ENCODE measurements at regions not wholly inside any gene's neighbourhood (a gene's known extent, or its start where the extent isn't known, plus 50 kb on each side); places are given as distances from the start of the nearest gene placed in this dataset.

DNA sequence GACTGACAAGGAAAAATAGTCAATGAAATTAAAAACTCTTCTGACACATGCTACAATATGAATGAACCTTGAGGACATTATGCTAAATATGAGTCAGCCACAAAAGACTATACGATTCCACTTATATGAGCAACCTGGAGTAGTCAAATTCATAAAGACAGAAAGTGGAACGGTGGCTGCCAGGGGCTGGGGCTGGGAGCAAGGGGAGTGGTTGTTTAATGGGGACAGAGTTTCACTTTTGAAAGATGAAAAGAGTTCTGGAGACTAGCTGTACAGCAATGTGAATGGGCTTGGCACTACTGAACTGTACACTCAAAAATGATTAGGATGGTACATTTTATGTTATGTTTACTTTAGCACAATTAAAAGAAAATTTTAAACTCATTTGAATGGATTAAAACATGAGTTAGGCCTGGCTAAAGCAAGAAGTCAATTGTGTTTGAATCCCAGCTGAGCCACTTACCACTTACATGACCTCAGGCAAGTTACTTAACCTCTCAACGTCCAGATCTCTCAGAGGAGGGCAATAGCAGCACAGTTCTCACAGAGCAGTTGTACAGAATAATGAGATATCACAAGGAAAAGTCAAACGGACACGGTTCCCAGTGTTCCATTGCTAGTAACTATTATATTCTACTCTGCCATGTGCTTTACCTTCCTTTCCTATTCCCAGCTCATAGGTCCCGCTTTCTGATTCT is 102.5 kb downstream of the SPTSSA start:
- FAIRE-seq: no peak
- Histone ChIP-seq H3K4me3 (ENCODE audit: low read depth in 1 of 3, low read length in 3 of 3) (no peak overlapping the region), H3K9me3 (ENCODE audit: control insufficient read depth in 2 of 2, insufficient read depth in 1 of 2, low read depth in 1 of 2, low read length in 1 of 2) (no peaks in the 10 kb centered on the region), H3K27me3 (ENCODE audit: control insufficient read depth in 3 of 3, insufficient read depth in 3 of 3, low read length in 3 of 3) (no peaks in the 10 kb centered on the region), H3K4me1 (ENCODE audit: control insufficient read depth in 3 of 3, insufficient read depth in 2 of 3, low read depth in 1 of 3, low read length in 2 of 3) (no peaks in the 10 kb centered on the region), H3K36me3 (ENCODE audit: control insufficient read depth in 3 of 3, insufficient read depth in 2 of 3, low read depth in 1 of 3, low read length in 3 of 3) (no peaks in the 10 kb centered on the region), H3K27ac (ENCODE audit: low read depth in 1 of 3, low read length in 2 of 3) (no peak overlapping the region)
- DNase-seq: peak; percentile 28
- 26 to 42% (median 30%) methylated on average over 6 of the region's 6 CpGs for WGBS, 3 donors

DNA sequence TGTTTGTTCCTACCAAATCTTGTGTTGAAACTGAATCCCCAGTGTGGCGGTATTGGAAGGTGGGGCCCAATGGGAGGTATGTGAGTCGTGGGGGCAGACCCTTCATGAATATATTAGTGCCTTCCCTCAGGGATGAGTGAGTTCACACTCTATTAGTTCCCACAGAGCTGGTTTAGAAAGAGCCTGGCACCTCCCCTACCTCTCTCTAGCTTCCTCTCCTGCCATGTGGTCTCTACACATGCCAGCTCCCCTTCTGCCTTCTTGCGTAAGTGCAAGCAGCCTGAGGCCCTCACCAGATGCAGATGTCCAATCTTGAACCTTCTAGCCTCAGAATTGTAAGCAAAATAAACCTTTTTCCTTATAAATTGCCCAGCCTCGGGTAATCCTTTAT is 105.8 kb downstream of the SPTSSA start:
- no peak for DNase-seq
- Histone ChIP-seq H3K9me3 (ENCODE audit: control insufficient read depth in 2 of 2, insufficient read depth in 1 of 2, low read depth in 1 of 2, low read length in 1 of 2) (no peaks in the 10 kb centered on the region), H3K4me1 (ENCODE audit: control insufficient read depth in 3 of 3, insufficient read depth in 2 of 3, low read depth in 1 of 3, low read length in 2 of 3) (no peaks in the 10 kb centered on the region), H3K27ac (ENCODE audit: low read depth in 1 of 3, low read length in 2 of 3) (no peak overlapping the region), H3K27me3 (ENCODE audit: control insufficient read depth in 3 of 3, insufficient read depth in 3 of 3, low read length in 3 of 3) (no peaks in the 10 kb centered on the region), H3K36me3 (ENCODE audit: control insufficient read depth in 3 of 3, insufficient read depth in 2 of 3, low read depth in 1 of 3, low read length in 3 of 3) (no peaks in the 10 kb centered on the region), H3K4me3 (ENCODE audit: low read depth in 1 of 3, low read length in 3 of 3) (no peak overlapping the region)
- 76 to 92% (median 82%) methylated on average over 4 of the region's 4 CpGs for WGBS, 3 donors
- FAIRE-seq: no peak

DNA sequence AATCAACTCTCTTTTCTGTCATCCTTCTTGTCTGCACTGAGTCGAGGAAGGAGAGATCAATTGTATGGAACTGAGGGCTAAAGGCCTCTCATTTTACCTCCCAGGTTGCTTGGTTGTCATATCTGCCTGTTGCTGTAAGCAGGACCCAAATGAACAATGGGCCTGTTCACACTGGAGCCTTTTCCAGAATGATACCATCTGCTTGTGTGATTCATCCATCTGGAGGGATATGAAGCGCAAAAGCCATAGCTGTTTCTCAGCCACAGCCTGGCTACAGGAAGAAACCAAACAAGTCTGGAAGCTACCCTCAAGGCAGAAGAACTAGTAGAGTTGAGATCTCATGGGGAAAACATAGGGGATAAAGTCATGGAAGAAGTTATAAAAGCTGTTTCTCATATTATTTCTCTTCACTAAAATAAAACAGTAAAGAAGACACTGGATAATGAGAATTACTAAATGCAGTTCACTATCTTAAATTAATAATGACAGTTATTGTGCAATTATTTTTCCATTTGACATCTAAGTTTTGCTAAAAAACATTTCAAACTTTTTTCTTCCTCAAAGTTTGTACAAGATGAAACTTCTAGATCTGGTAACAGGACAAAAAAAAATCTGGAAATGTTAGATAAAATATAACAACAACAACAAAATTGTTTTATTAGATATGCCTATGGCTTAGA is 106.3 kb downstream of the SPTSSA start:
- H3K9me3 ChIP-seq (ENCODE audit: control insufficient read depth in 2 of 2, insufficient read depth in 1 of 2, low read depth in 1 of 2, low read length in 1 of 2): no peaks in the 10 kb centered on the region
- FAIRE-seq (no peak), DNase-seq (no peak)
- H3K27ac ChIP-seq (ENCODE audit: low read depth in 1 of 3, low read length in 2 of 3): no peak overlapping the region
- H3K4me1 ChIP-seq (ENCODE audit: control insufficient read depth in 3 of 3, insufficient read depth in 2 of 3, low read depth in 1 of 3, low read length in 2 of 3): no peaks in the 10 kb centered on the region
- H3K4me3 ChIP-seq (ENCODE audit: low read depth in 1 of 3, low read length in 3 of 3): no peak overlapping the region
- 52 to 75% (median 68%) methylated on average over 2 of the region's 2 CpGs for WGBS, 3 donors
- H3K36me3 ChIP-seq (ENCODE audit: control insufficient read depth in 3 of 3, insufficient read depth in 2 of 3, low read depth in 1 of 3, low read length in 3 of 3): no peaks in the 10 kb centered on the region
- H3K27me3 ChIP-seq (ENCODE audit: control insufficient read depth in 3 of 3, insufficient read depth in 3 of 3, low read length in 3 of 3): no peaks in the 10 kb centered on the region

DNA sequence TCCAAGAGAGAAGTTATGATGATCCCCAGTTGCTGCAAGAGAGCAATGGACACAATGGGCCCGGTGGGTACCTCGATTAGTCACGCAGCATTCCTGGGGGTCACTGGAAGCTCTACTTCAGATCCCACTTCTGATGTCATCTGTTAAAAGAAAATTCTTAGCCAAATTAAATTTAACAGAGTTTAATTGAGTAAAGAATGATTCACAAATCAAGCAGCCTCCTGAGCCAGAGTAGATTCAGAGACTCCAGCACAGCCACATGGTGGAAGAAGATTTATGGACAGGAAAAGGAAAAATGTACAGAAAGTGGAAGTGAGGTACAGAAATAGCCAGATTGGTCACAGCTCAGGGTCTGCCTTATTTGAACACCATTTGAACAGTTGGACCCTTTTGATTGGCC is 107.5 kb downstream of the SPTSSA start:
- Histone ChIP-seq H3K27ac (ENCODE audit: low read depth in 1 of 3, low read length in 2 of 3) (no peak overlapping the region), H3K4me1 (ENCODE audit: control insufficient read depth in 3 of 3, insufficient read depth in 2 of 3, low read depth in 1 of 3, low read length in 2 of 3) (no peaks in the 10 kb centered on the region), H3K4me3 (ENCODE audit: low read depth in 1 of 3, low read length in 3 of 3) (no peak overlapping the region), H3K27me3 (ENCODE audit: control insufficient read depth in 3 of 3, insufficient read depth in 3 of 3, low read length in 3 of 3) (no peaks in the 10 kb centered on the region), H3K9me3 (ENCODE audit: control insufficient read depth in 2 of 2, insufficient read depth in 1 of 2, low read depth in 1 of 2, low read length in 1 of 2) (no peaks in the 10 kb centered on the region), H3K36me3 (ENCODE audit: control insufficient read depth in 3 of 3, insufficient read depth in 2 of 3, low read depth in 1 of 3, low read length in 3 of 3) (no peaks in the 10 kb centered on the region)
- DNase-seq (no peak), FAIRE-seq (no peak)
- 89 to 96% (median 95%) methylated on average over 3 of the region's 3 CpGs for WGBS, 3 donors

DNA sequence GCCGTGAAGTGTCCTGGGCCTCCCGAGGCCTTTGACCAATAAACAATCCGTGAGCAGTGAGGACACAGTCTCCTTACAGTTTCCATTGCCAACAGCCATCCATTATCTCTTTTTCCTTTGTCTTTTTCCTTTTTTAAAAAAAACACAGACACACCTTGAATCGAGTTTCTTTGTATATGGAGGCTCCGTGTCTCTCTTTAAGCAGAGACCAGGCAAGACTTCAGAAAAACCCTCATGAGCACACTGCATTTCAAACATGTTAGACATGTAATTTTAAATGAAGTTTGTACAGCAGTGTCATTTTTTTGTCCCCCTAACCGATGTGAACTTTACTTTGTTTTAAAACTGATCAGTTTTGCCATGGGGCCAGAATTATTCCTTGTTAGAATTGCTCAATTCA is 111.1 kb downstream of the SPTSSA start:
- no peak overlapping the region for H3K4me3 ChIP-seq (ENCODE audit: low read depth in 1 of 3, low read length in 3 of 3)

DNA sequence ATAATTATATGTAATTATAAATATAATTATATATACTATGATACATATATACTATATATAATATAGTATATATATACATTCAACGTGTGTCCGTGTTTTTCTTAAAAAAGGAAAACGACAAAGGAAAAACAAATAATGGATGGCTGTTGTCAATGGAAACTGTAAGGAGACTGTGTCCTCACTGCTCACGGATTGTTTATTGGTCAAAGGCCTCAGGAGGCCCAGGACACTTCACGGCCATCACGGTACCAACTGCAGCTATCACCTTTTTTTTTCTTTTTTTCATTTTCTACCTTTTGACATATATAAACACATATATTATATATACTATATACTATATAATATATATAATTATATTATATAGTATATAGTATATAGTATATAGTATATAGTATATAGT is 113.4 kb downstream of the SPTSSA start:
- no peaks in the 10 kb centered on the region for H3K27me3 ChIP-seq (ENCODE audit: control insufficient read depth in 3 of 3, insufficient read depth in 3 of 3, low read length in 3 of 3)
- no peak overlapping the region for H3K27ac ChIP-seq (ENCODE audit: low read depth in 1 of 3, low read length in 2 of 3)
- no peaks in the 10 kb centered on the region for H3K4me1 ChIP-seq (ENCODE audit: control insufficient read depth in 3 of 3, insufficient read depth in 2 of 3, low read depth in 1 of 3, low read length in 2 of 3)
- DNase-seq: no peak
- H3K4me3 ChIP-seq (ENCODE audit: low read depth in 1 of 3, low read length in 3 of 3): no peak overlapping the region
- WGBS, 3 donors: 82 to 90% (median 87%) methylated on average over 6 of the region's 6 CpGs
- H3K9me3 ChIP-seq (ENCODE audit: control insufficient read depth in 2 of 2, insufficient read depth in 1 of 2, low read depth in 1 of 2, low read length in 1 of 2): peaks cover 0 to 6% of the 10 kb centered on the region in 2 donors
- FAIRE-seq: no peak
- no peaks in the 10 kb centered on the region for H3K36me3 ChIP-seq (ENCODE audit: control insufficient read depth in 3 of 3, insufficient read depth in 2 of 3, low read depth in 1 of 3, low read length in 3 of 3)

More for the DNA sequence above, 111.1 kb downstream of the SPTSSA start:
- WGBS, 3 donors: 86 to 90% (median 87%) methylated on average over 6 of the region's 6 CpGs
- DNase-seq: no peak
- no peak for FAIRE-seq
- H3K27ac ChIP-seq (ENCODE audit: low read depth in 1 of 3, low read length in 2 of 3): no peak overlapping the region
- H3K27me3 ChIP-seq (ENCODE audit: control insufficient read depth in 3 of 3, insufficient read depth in 3 of 3, low read length in 3 of 3): no peaks in the 10 kb centered on the region
- H3K36me3 ChIP-seq (ENCODE audit: control insufficient read depth in 3 of 3, insufficient read depth in 2 of 3, low read depth in 1 of 3, low read length in 3 of 3): no peaks in the 10 kb centered on the region
- no peaks in the 10 kb centered on the region for H3K4me1 ChIP-seq (ENCODE audit: control insufficient read depth in 3 of 3, insufficient read depth in 2 of 3, low read depth in 1 of 3, low read length in 2 of 3)
- H3K9me3 ChIP-seq (ENCODE audit: control insufficient read depth in 2 of 2, insufficient read depth in 1 of 2, low read depth in 1 of 2, low read length in 1 of 2): peaks cover 0 to 2% of the 10 kb centered on the region in 2 donors

DNA sequence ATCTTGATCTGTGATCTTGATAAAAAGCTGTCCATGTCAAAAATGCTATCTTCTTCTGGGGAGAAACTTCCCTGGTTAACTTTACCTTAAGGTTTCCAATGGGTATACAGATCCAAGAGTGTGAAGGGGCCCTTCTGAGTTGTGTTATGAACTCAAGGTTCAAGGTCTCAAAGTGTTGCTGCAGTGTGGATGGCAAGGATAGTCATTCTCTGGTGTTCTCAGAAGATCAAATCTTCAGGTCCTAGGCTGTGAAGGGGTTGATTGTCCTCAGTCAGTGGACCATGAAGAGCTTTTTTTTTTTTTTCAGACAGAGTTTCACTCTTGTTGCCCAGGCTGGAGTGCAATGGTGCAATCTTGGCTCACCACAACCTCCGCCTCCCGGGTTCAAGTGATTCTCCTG is 114.4 kb downstream of the SPTSSA start:
- H3K27me3 ChIP-seq (ENCODE audit: control insufficient read depth in 3 of 3, insufficient read depth in 3 of 3, low read length in 3 of 3): no peaks in the 10 kb centered on the region
- WGBS, 3 donors: 96 to 100% (median 100%) methylated on average over 2 of the region's 2 CpGs
- peaks cover 0 to 6% of the 10 kb centered on the region in 2 donors for H3K9me3 ChIP-seq (ENCODE audit: control insufficient read depth in 2 of 2, insufficient read depth in 1 of 2, low read depth in 1 of 2, low read length in 1 of 2)
- no peak overlapping the region for H3K4me3 ChIP-seq (ENCODE audit: low read depth in 1 of 3, low read length in 3 of 3)
- H3K36me3 ChIP-seq (ENCODE audit: control insufficient read depth in 3 of 3, insufficient read depth in 2 of 3, low read depth in 1 of 3, low read length in 3 of 3): no peaks in the 10 kb centered on the region
- no peak overlapping the region for H3K27ac ChIP-seq (ENCODE audit: low read depth in 1 of 3, low read length in 2 of 3)
- no peaks in the 10 kb centered on the region for H3K4me1 ChIP-seq (ENCODE audit: control insufficient read depth in 3 of 3, insufficient read depth in 2 of 3, low read depth in 1 of 3, low read length in 2 of 3)
- no peak for DNase-seq
- no peak for FAIRE-seq

DNA sequence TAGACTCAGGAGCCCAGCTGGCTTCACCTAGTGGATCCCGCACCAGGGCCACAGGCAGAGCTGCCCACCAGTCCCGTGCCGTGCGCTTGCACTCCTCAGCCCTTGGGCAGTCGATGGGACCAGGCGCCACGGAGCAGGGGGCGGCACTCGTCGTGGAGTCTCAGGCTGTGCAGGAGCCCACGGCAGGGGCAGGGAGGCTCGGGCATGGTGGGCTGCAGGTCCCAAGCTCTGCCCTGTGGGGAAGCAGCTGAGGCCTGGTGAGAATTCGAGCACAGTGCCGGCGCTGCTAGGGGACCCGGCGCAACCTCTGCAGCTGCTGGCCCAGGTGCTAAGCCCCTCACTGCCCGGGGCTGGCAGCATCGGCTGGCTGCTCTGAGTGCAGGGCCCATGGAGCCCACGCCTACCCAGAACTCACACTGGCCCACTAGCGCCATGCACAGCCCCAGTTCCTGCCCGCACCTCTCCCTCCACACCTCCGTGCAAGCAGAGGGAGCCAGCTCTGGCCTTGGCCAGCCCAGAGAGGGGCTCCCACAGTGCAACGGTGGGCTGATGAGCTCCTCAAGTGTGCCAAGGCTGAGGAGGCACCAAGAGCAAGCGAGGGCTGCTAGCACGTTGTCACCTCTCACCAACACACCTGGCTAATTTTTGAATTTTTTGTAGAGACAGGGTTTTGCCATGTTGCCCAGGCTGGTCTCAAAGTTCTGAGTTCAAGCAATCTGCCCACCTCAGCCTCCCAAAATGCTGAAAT is 116.1 kb downstream of the SPTSSA start:
- Histone ChIP-seq H3K36me3 (ENCODE audit: control insufficient read depth in 3 of 3, insufficient read depth in 2 of 3, low read depth in 1 of 3, low read length in 3 of 3) (no peaks in the 10 kb centered on the region), H3K27me3 (ENCODE audit: control insufficient read depth in 3 of 3, insufficient read depth in 3 of 3, low read length in 3 of 3) (no peaks in the 10 kb centered on the region), H3K27ac (ENCODE audit: low read depth in 1 of 3, low read length in 2 of 3) (no peak overlapping the region), H3K4me3 (ENCODE audit: low read depth in 1 of 3, low read length in 3 of 3) (no peak overlapping the region), H3K9me3 (ENCODE audit: control insufficient read depth in 2 of 2, insufficient read depth in 1 of 2, low read depth in 1 of 2, low read length in 1 of 2) (peaks cover 0 to 8% of the 10 kb centered on the region in 2 donors), H3K4me1 (ENCODE audit: control insufficient read depth in 3 of 3, insufficient read depth in 2 of 3, low read depth in 1 of 3, low read length in 2 of 3) (no peaks in the 10 kb centered on the region)
- DNase-seq: no peak
- no peak for FAIRE-seq
- 92 to 94% (median 93%) methylated on average over 26 of the region's 26 CpGs for WGBS, 3 donors
